PFSK-1 (cell line): ENCODE measurements at regions not wholly inside any gene's neighbourhood (a gene's known extent, or its start where the extent isn't known, plus 50 kb on each side); places are given as distances from the start of the nearest gene placed in this dataset.

Experiments
- FOXP2 ChIP-seq: optimal IDR thresholded peaks from 2 replicates; pipeline ENCODE3; 2011; ENCODE audit warnings: borderline replicate concordance, control low read depth, inconsistent platforms; ENCODE audit not compliant: insufficient read depth; ENCODE audit errors: extremely low read length, extremely low read depth
- POLR2AphosphoS5 ChIP-seq: IDR thresholded peaks from 2 replicates; pipeline ENCODE4 v1.6.1; 2012; ENCODE audit warnings: low read depth, mild to moderate bottlenecking, control low read depth, low read length, moderate library complexity
- SIN3A ChIP-seq: IDR thresholded peaks from 2 replicates; pipeline ENCODE4 v1.6.1; 2012; ENCODE audit warnings: mild to moderate bottlenecking, low read length, moderate library complexity, borderline replicate concordance; ENCODE audit not compliant: insufficient read depth
- TAF1 ChIP-seq: IDR thresholded peaks from 2 replicates; pipeline ENCODE4 v1.6.1; 2012; ENCODE audit warnings: low read length, control low read depth, borderline replicate concordance; ENCODE audit not compliant: insufficient read depth
- TF ChIP-seq, protein P1 (sequence below), 2 experiments: IDR thresholded peaks; 2 replicates each; pipeline versions ENCODE4 v1.6.1 to v1.8.0; 2011 to 2012; ENCODE audit warnings: low read depth in 2 of 2, low read length in 2 of 2, control low read depth in 1 of 2, inconsistent platforms in 1 of 2, mild to moderate bottlenecking in 1 of 2, moderate library complexity in 1 of 2; ENCODE audit not compliant: insufficient read depth in 1 of 2

DNA sequence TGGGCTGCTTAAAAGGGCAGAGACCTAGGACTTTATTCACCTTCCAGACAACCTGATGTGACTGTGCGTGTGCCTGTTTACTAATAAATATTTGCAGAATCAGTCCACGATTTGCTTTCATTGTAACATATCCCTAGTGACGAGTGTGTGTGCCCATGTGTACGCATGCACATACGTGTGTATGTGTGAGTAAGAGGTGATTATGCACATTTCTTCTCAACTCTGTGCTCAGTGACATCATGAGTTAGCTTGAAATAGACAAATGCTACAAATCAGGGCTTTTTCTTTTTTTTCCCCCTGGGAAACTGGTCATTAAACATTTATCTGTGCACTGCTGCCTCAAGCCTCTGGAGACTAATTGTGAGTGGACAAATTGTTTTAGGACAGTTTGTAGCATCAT lies 242.6 kb upstream of the SOX4 start:
- TF ChIP-seq FOXP2 (no peak), SIN3A (no peak), TAF1 (no peak), POLR2AphosphoS5 (no peak)
- TF ChIP-seq, protein P1, sequence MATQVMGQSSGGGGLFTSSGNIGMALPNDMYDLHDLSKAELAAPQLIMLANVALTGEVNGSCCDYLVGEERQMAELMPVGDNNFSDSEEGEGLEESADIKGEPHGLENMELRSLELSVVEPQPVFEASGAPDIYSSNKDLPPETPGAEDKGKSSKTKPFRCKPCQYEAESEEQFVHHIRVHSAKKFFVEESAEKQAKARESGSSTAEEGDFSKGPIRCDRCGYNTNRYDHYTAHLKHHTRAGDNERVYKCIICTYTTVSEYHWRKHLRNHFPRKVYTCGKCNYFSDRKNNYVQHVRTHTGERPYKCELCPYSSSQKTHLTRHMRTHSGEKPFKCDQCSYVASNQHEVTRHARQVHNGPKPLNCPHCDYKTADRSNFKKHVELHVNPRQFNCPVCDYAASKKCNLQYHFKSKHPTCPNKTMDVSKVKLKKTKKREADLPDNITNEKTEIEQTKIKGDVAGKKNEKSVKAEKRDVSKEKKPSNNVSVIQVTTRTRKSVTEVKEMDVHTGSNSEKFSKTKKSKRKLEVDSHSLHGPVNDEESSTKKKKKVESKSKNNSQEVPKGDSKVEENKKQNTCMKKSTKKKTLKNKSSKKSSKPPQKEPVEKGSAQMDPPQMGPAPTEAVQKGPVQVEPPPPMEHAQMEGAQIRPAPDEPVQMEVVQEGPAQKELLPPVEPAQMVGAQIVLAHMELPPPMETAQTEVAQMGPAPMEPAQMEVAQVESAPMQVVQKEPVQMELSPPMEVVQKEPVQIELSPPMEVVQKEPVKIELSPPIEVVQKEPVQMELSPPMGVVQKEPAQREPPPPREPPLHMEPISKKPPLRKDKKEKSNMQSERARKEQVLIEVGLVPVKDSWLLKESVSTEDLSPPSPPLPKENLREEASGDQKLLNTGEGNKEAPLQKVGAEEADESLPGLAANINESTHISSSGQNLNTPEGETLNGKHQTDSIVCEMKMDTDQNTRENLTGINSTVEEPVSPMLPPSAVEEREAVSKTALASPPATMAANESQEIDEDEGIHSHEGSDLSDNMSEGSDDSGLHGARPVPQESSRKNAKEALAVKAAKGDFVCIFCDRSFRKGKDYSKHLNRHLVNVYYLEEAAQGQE (IDR thresholded peaks at IDR 0.05; ENCODE audit: insufficient read depth in 1 of 2, low read depth in 2 of 2, low read length in 2 of 2) = no peak

DNA sequence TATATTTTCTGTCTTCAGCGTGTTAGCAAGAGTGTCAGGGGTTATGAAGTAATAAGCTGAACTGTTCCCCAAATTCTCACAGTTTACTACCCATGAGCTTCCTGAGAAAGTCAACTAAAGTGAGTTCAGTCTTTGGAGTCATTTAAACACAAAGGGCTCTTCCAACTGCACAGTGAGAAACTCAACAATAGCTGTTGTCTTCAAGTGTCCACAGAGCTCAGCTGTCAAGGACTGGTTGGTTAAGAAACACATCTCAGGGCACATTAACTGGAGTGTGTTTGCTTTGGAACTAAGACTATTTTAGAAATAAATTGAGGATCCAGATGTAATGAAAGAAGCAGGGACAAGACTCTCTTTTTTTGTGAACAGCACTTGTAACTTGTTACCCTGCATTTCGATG lies 241.4 kb upstream of the SOX4 start:
- TF ChIP-seq, protein P1 (IDR thresholded peaks at IDR 0.05; ENCODE audit: insufficient read depth in 1 of 2, low read depth in 2 of 2, low read length in 2 of 2) = no peak

DNA sequence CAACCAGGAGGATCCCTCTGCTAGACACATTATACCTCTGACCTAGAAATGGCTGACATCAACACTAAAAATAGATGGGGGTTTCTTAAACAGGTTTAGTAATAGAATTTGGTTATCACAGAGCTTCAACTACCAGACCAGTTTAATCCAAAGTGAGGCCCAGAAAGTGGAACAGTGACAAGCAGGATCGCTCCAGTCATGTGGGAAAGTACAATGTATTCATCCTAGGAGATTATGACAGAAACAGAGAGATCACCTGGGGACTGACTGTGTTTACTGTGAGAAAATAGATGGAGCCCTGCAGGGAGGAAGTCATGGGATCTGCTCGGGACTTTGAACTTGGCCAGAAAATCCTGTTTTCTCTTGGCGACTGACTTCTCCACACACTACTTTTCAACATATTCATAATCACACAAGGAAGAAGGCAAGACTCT lies 238.7 kb upstream of the SOX4 start:
- TF ChIP-seq FOXP2 (no peak), POLR2AphosphoS5 (no peak), TAF1 (no peak), SIN3A (no peak)
- TF ChIP-seq, protein P1 (IDR thresholded peaks at IDR 0.05; ENCODE audit: insufficient read depth in 1 of 2, low read depth in 2 of 2, low read length in 2 of 2) = no peak

DNA sequence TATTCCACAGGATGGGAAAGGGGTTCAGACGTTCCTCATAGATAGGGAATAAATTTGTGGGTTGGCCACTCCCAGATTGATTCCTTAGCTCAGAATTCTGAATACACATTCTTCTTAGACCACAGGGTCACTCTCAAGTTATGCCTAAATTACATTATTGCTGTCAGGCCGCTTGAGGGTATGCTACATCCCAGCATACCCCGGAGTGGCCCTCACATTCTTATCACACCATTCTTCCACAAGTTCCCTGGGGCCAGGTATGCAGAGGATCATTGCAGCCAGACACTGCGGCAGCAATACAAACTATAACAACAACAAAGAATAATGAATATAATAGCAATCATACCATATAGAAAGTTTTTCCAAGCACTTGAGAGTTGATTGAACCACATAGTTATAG lies 237.9 kb upstream of the SOX4 start:
- no peak for TF ChIP-seq FOXP2
- no peak for TF ChIP-seq SIN3A
- TF ChIP-seq, protein P1 (IDR thresholded peaks at IDR 0.05; ENCODE audit: insufficient read depth in 1 of 2, low read depth in 2 of 2, low read length in 2 of 2) = no peak
- no peak for TF ChIP-seq TAF1
- no peak for TF ChIP-seq POLR2AphosphoS5

DNA sequence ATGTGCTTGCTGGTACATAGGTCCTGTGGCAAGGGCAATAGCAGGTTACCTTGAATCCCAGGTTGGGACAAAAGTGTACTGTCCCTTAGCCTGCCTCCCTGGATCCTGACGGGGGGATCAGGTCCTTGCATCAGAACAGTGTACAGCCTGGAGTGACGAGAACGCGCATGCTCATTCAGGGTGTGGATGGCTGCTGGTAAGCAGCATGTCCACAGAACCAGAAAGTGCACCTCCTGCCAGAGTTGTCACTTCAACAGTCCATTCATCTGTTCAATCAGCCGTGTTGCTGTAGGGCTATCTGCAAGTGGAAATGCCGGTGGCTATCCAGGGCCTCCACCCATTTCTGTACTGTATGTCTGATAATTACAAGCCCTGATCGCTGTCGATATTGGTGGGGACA lies 236.3 kb upstream of the SOX4 start:
- TF ChIP-seq SIN3A (no peak), FOXP2 (no peak), POLR2AphosphoS5 (no peak), TAF1 (no peak)
- TF ChIP-seq, protein P1 (IDR thresholded peaks at IDR 0.05; ENCODE audit: insufficient read depth in 1 of 2, low read depth in 2 of 2, low read length in 2 of 2) = no peak
